ENCODE measurements at regions not wholly inside any gene's neighbourhood (a gene's known extent, or its start where the extent isn't known, plus 50 kb on each side); places are given as distances from the start of the nearest gene placed in this dataset.

- Histone ChIP-seq H3K4me1 (no peaks in the 10 kb centered on the region), H3K27me3 (peaks cover 0 to 20% (median 1%) of the 10 kb centered on the region in 9 donors), H3K27ac (no peak overlapping the region), H3K36me3 (no peaks in the 10 kb centered on the region), H3K9me3 (no peaks in the 10 kb centered on the region), H3K4me3 (no peak overlapping the region)
- intact Hi-C loops (cut with DNase I), result no loop called here
- DNase-seq, result peak in 1 of 5 donors; percentile 19
- TF ChIP-seq CTCF (IDR thresholded peaks at IDR 0.05) (no peak), POLR2A (IDR thresholded peaks at IDR 0.05) (no peak)
- 63 to 75% (median 68%) methylated on average over 17 of the region's 17 CpGs for WGBS, 4 donors
- no peak for ATAC-seq
These were observed 1382.4 kb downstream of the BRD1 start for GRCh38 chr22:48445113-48445827.

- TF ChIP-seq POLR2A (IDR thresholded peaks at IDR 0.05) (no peak), CTCF (IDR thresholded peaks at IDR 0.05) (no peak)
- Histone ChIP-seq H3K4me1 (no peaks in the 10 kb centered on the region), H3K27ac (no peak overlapping the region), H3K4me3 (no peak overlapping the region), H3K27me3 (peaks cover 0 to 14% (median 0%) of the 10 kb centered on the region in 9 donors), H3K9me3 (no peaks in the 10 kb centered on the region), H3K36me3 (no peaks in the 10 kb centered on the region)
- intact Hi-C loops (cut with DNase I), result no loop called here
- peak in 1 of 5 donors; percentile 34 for DNase-seq
- ATAC-seq, result no peak
- 68 to 73% (median 70%) methylated on average over 17 to 19 of the region's 19 CpGs for WGBS, 4 donors
These were observed 1383.2 kb downstream of the BRD1 start for GRCh38 chr22:48444320-48445112.

- Histone ChIP-seq H3K36me3 (no peaks in the 10 kb centered on the region), H3K27me3 (peaks cover 0 to 14% (median 0%) of the 10 kb centered on the region in 9 donors), H3K4me3 (no peak overlapping the region), H3K4me1 (no peaks in the 10 kb centered on the region), H3K9me3 (no peaks in the 10 kb centered on the region), H3K27ac (no peak overlapping the region)
- ATAC-seq (no peak), DNase-seq (peak in 1 of 5 donors; percentile 27)
- 80 to 85% (median 82%) methylated on average over 4 of the region's 4 CpGs for WGBS, 4 donors
- intact Hi-C loops (cut with DNase I), result no loop called here
- TF ChIP-seq POLR2A (IDR thresholded peaks at IDR 0.05) (no peak), CTCF (IDR thresholded peaks at IDR 0.05) (no peak)
These were observed 1384.0 kb downstream of the BRD1 start for GRCh38 chr22:48443680-48444079.

- Histone ChIP-seq H3K27ac (no peak overlapping the region), H3K4me3 (no peak overlapping the region), H3K36me3 (no peaks in the 10 kb centered on the region), H3K4me1 (no peaks in the 10 kb centered on the region), H3K27me3 (peaks cover 0 to 14% (median 0%) of the 10 kb centered on the region in 9 donors), H3K9me3 (no peaks in the 10 kb centered on the region)
- WGBS, 4 donors, result 62 to 71% (median 68%) methylated on average over 8 of the region's 8 CpGs
- no peak for ATAC-seq
- intact Hi-C loops (cut with DNase I), result no loop called here
- TF ChIP-seq POLR2A (IDR thresholded peaks at IDR 0.05), result no peak
- DNase-seq, result peak in 1 of 5 donors; percentile 8
These were observed 1385.0 kb downstream of the BRD1 start for GRCh38 chr22:48442663-48443062.

All from heart left ventricle (tissue), 16 donors.